Endothelial cell of umbilical vein (primary cell): ENCODE measurements at regions not wholly inside any gene's neighbourhood (a gene's known extent, or its start where the extent isn't known, plus 50 kb on each side); places are given as distances from the start of the nearest gene placed in this dataset.

Experiments used
- BruUV-seq: library from RNA; stranded (reverse); fragments of 400-500 nt; replicated peaks from 2 replicates; lab custom pipeline; 2021; lab: Mats Ljungman, UMichigan
- CTCF ChIA-PET: fragments of 300-600, 350-600 bp; sonication (Branson Sonifier 250); formaldehyde crosslinking; loops from one replicate; lab custom pipeline; 2021; ENCODE audit warnings: antibody characterized with exemption, inconsistent platforms; lab: Charles Lee
- POLR2A ChIA-PET: fragments of 300-600, 350-600 bp; sonication (Branson Sonifier 250); formaldehyde crosslinking; loops from one replicate; lab custom pipeline; 2021; ENCODE audit warnings: antibody characterized with exemption, inconsistent platforms; lab: Charles Lee
- DNase-seq: peaks from one replicate; pipeline ENCODE4 v3.0.0-alpha.2; 2011; ENCODE audit warnings: low read depth, low spot score
- FAIRE-seq: peaks from 2 replicates; lab custom pipeline; 2011; peaks lifted over from hg19 to GRCh38; lab: Jason Lieb, UNC
- H2AFZ ChIP-seq: 2 replicates; pipeline ENCODE4 v1.6.0; 2012; ENCODE audit warnings: low read depth, low read length, control low read depth, inconsistent platforms
- H3K27ac ChIP-seq: 2 replicates; pipeline ENCODE4 v1.5.1; 2011; ENCODE audit warnings: low read depth, mild to moderate bottlenecking, control low read depth, low read length, moderate library complexity; ENCODE audit not compliant: insufficient read depth
- H3K27me3 ChIP-seq, 2 experiments: 2 replicates each; pipeline versions ENCODE4 v1.6.0 to v1.6.1; 2011; ENCODE audit warnings: low read length in 2 of 2, mixed read lengths in 1 of 2; ENCODE audit not compliant: control insufficient read depth in 2 of 2, insufficient read depth in 2 of 2
- H3K36me3 ChIP-seq, 2 experiments: 2 replicates in 1 of 2; 3 replicates in 1 of 2; pipeline ENCODE4 v1.5.1; 2011; ENCODE audit warnings: low read length in 2 of 2, mild to moderate bottlenecking in 1 of 2, moderate library complexity in 1 of 2; ENCODE audit not compliant: control insufficient read depth in 2 of 2, insufficient read depth in 2 of 2; ENCODE audit errors: extremely low read depth in 1 of 2
- H3K4me1 ChIP-seq: 3 replicates; pipeline ENCODE4 v1.5.1; 2011; ENCODE audit warnings: mild to moderate bottlenecking, low read length; ENCODE audit not compliant: control insufficient read depth, insufficient read depth; ENCODE audit errors: extremely low read depth
- H3K4me2 ChIP-seq: 2 replicates; pipeline ENCODE4 v1.6.1; 2011; ENCODE audit warnings: low read length, control low read depth, mixed read lengths; ENCODE audit not compliant: insufficient read depth
- H3K4me3 ChIP-seq, 3 experiments: fragments of 200-600 bp in 1 of 3; sonication (generic), shearing (Covaris generic) in 1 of 3; replicated peaks in 1 of 3; 2 replicates each; pipeline ENCODE4 v1.5.1; 2011 to 2016; ENCODE audit warnings: control low read depth in 3 of 3, low read length in 3 of 3, mild to moderate bottlenecking in 2 of 3, inconsistent platforms in 1 of 3, low read depth in 1 of 3, moderate library complexity in 1 of 3; ENCODE audit not compliant: insufficient read depth in 1 of 3
- H3K79me2 ChIP-seq: 2 replicates; pipeline ENCODE4 v1.6.0; 2012; ENCODE audit warnings: low read length, inconsistent platforms; ENCODE audit not compliant: control insufficient read depth, insufficient read depth
- H3K9ac ChIP-seq: replicated peaks from 2 replicates; pipeline ENCODE3; 2011; ENCODE audit warnings: low read length, control low read depth; ENCODE audit not compliant: insufficient read depth; ENCODE audit errors: extremely low read depth
- H3K9me1 ChIP-seq: replicated peaks from 3 replicates; pipeline ENCODE4 v1.6.0; 2011; ENCODE audit warnings: mild to moderate bottlenecking, low read length; ENCODE audit not compliant: control insufficient read depth, insufficient read depth; ENCODE audit errors: extremely low read depth
- H3K9me3 ChIP-seq: replicated peaks from 2 replicates; pipeline ENCODE4 v1.5.1; 2012; ENCODE audit warnings: low read length, inconsistent platforms; ENCODE audit not compliant: control insufficient read depth, insufficient read depth
- H4K20me1 ChIP-seq: replicated peaks from 2 replicates; pipeline ENCODE3; 2011; ENCODE audit warnings: mild to moderate bottlenecking, low read length; ENCODE audit not compliant: control insufficient read depth, insufficient read depth; ENCODE audit errors: extremely low read depth
- EZH2 ChIP-seq: IDR thresholded peaks from 2 replicates; pipeline ENCODE4 v1.6.1; 2012; ENCODE audit warnings: borderline replicate concordance, low read depth, mild to moderate bottlenecking, moderate library complexity, low read length, inconsistent platforms; ENCODE audit not compliant: severe bottlenecking
- FOS ChIP-seq: IDR thresholded peaks from 2 replicates; pipeline ENCODE4 v1.6.1; 2011; ENCODE audit warnings: mild to moderate bottlenecking, low read length, moderate library complexity, borderline replicate concordance; ENCODE audit not compliant: insufficient read depth
- GATA2 ChIP-seq: IDR thresholded peaks from 2 replicates; pipeline ENCODE4 v1.7.0; 2011; ENCODE audit warnings: low read depth, mild to moderate bottlenecking, moderate library complexity, mixed read lengths, low read length; ENCODE audit not compliant: insufficient read length, insufficient read depth
- JUN ChIP-seq: IDR thresholded peaks from 2 replicates; pipeline ENCODE4 v1.6.1; 2011; ENCODE audit warnings: borderline replicate concordance, low read depth; ENCODE audit not compliant: insufficient read length, insufficient read depth
- MYC ChIP-seq: IDR thresholded peaks from one replicate; pipeline ENCODE4 v1.6.1; 2011; ENCODE audit warnings: mild to moderate bottlenecking, low read depth, low read length
- POLR2A ChIP-seq: IDR thresholded peaks from 2 replicates; pipeline ENCODE4 v1.6.1; 2012; ENCODE audit warnings: low read depth, mild to moderate bottlenecking, control low read depth, low read length
- POLR2AphosphoS5 ChIP-seq: IDR thresholded peaks from 2 replicates; pipeline ENCODE4 v1.6.1; 2012; ENCODE audit warnings: low read depth, mild to moderate bottlenecking, control low read depth, low read length, moderate library complexity; ENCODE audit not compliant: insufficient read depth
- dilution Hi-C: fragments of 300-500 bp; cut with MboI; formaldehyde crosslinking; loops from one replicate; pipeline ENCODE4 v1.15.0; 2019; ENCODE audit warnings: low sequenced_read_pairs; ENCODE audit not compliant: extremely low pct_ligation_motif_present
- intact Hi-C: fragments of 100-400 bp; cut with micrococcal nuclease; formaldehyde crosslinking; loops from one replicate; pipeline ENCODE4 v1.10.0; 2022
- TF ChIP-seq, protein P1 (sequence below), 2 donors: IDR thresholded peaks; 1 replicate in 1 of 2; 2 replicates in 1 of 2; pipeline ENCODE4 v1.5.1; 2011; ENCODE audit warnings: low read length in 2 of 2, mild to moderate bottlenecking in 2 of 2, moderate library complexity in 2 of 2, control low read depth in 1 of 2, inconsistent platforms in 1 of 2, low read depth in 1 of 2; ENCODE audit not compliant: insufficient read depth in 1 of 2; ENCODE audit errors: extremely low read depth in 1 of 2
- TF ChIP-seq, protein P2 (sequence below): IDR thresholded peaks from 2 replicates; pipeline ENCODE4 v1.6.1; 2011; ENCODE audit not compliant: insufficient read depth, insufficient read length

- Histone ChIP-seq H3K79me2 (no peaks in the 10 kb centered on the region), H3K9me3 (no peaks in the 10 kb centered on the region), H4K20me1 (no peaks in the 10 kb centered on the region), H3K27ac (no peak overlapping the region), H3K4me2 (no peak overlapping the region), H3K4me1 (no peaks in the 10 kb centered on the region), H3K27me3 (no peaks in the 10 kb centered on the region), H3K9ac (no peak overlapping the region), H2AFZ (no peak overlapping the region), H3K36me3 (no peaks in the 10 kb centered on the region), H3K9me1 (no peaks in the 10 kb centered on the region), H3K4me3 (no peak overlapping the region)
- BruUV-seq: no TSS peak
- ChIA-PET POLR2A (no interaction called here), CTCF (no interaction called here)
- intact Hi-C loops (no loop called here), dilution Hi-C loops (no loop called here)
- DNase-seq (no peak), FAIRE-seq (no peak)
- TF ChIP-seq JUN: no peak
Measured at GRCh38 chr2:217365656-217366055, 505.8 kb upstream of the TNP1 start.

DNA sequence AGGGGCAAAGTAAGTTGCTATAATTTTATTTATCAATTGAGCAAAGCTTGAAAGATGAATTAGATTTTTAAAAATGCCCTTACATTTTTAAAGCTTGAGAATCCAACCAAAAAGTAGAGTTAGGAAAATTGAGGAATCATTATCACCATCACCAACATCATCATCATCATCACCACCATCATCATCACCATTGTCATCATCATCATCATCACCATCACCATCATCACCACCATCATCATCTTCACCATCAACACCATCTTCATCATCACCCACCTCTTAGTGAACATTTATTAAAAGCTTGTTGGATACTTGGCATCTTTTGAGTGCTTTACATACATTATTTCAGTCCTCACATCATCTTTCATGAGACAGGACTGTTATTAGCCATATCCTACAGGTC is 504.4 kb upstream of the TNP1 start:
- CTCF ChIA-PET: no interaction called here
- Histone ChIP-seq H3K4me2 (no peak overlapping the region), H2AFZ (no peak overlapping the region), H3K4me1 (no peaks in the 10 kb centered on the region), H3K9me1 (no peaks in the 10 kb centered on the region), H3K9me3 (no peaks in the 10 kb centered on the region), H3K27me3 (no peaks in the 10 kb centered on the region), H3K4me3 (no peak overlapping the region), H3K36me3 (no peaks in the 10 kb centered on the region), H3K79me2 (no peaks in the 10 kb centered on the region), H4K20me1 (no peaks in the 10 kb centered on the region), H3K27ac (no peak overlapping the region), H3K9ac (no peak overlapping the region)
- FAIRE-seq (no peak), DNase-seq (no peak)
- TF ChIP-seq, protein P1, sequence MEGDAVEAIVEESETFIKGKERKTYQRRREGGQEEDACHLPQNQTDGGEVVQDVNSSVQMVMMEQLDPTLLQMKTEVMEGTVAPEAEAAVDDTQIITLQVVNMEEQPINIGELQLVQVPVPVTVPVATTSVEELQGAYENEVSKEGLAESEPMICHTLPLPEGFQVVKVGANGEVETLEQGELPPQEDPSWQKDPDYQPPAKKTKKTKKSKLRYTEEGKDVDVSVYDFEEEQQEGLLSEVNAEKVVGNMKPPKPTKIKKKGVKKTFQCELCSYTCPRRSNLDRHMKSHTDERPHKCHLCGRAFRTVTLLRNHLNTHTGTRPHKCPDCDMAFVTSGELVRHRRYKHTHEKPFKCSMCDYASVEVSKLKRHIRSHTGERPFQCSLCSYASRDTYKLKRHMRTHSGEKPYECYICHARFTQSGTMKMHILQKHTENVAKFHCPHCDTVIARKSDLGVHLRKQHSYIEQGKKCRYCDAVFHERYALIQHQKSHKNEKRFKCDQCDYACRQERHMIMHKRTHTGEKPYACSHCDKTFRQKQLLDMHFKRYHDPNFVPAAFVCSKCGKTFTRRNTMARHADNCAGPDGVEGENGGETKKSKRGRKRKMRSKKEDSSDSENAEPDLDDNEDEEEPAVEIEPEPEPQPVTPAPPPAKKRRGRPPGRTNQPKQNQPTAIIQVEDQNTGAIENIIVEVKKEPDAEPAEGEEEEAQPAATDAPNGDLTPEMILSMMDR (IDR thresholded peaks at IDR 0.05; ENCODE audit: extremely low read depth in 1 of 2, insufficient read depth in 1 of 2, low read depth in 1 of 2, low read length in 2 of 2): no peak
- TF ChIP-seq FOS (no peak), EZH2 (no peak), POLR2AphosphoS5 (no peak), POLR2A (no peak), GATA2 (no peak), JUN (no peak), MYC (no peak)
- TF ChIP-seq, protein P2, sequence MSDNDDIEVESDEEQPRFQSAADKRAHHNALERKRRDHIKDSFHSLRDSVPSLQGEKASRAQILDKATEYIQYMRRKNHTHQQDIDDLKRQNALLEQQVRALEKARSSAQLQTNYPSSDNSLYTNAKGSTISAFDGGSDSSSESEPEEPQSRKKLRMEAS: no peak
- POLR2A ChIA-PET: no interaction called here
- BruUV-seq: no TSS peak
- intact Hi-C loops (no loop called here), dilution Hi-C loops (no loop called here)
